Anterior cingulate cortex (tissue), 58 donors: ENCODE measurements at regions not wholly inside any gene's neighbourhood (a gene's known extent, or its start where the extent isn't known, plus 50 kb on each side); places are given as distances from the start of the nearest gene placed in this dataset.
A peak's percentile ranks its signal among the peaks of the same experiment; 100 is the strongest.

Source experiments
- DNase-seq, 58 donors: peaks; one replicate each; lab custom pipeline; 2025; lab: John Stamatoyannopoulos, UW

DNA sequence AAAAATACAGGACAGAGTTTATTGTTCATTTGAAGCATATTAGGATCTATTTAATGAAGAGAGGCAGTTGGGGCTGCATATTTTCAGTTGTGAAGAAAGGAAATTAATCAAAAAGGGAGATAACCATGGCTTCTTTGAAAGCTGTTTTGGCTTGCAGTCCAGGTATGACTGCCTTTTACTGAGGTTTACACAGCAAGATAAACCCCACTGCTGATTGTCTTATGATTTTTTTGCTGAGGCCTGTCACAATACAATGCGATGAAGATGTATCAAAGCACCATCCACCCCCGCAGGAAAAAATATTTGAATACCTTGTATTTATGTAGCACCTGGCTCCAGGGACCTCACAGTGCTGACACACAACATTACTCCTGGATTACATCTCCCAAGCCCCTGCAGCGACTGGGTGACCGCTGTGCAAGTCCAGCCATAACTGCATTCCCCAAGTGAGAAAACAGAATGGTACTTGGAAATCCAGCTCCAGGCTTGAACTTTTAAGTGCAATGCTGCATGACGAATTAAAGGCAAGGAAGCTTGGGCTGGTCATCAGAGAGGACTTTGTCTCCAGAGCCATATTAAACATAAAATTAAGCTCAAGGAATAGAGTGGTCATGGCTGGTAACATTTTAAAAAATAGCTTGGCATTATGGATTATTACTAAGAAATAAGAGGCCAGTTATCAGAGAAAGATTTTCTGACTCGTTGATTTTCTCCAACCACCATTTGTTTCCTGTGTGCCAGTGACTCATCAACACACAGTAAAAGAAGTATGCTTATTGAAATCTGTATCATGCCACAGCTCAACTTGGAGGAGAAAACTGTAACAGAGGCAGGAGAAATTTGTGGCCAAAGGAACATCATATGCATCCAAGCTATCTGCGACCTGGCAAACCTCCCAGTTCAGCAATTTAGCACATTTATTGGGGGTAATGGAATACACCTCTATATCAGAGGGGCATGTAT lies 374.2 kb downstream of the MAN2A1 start:
- DNase-seq: no peak

DNA sequence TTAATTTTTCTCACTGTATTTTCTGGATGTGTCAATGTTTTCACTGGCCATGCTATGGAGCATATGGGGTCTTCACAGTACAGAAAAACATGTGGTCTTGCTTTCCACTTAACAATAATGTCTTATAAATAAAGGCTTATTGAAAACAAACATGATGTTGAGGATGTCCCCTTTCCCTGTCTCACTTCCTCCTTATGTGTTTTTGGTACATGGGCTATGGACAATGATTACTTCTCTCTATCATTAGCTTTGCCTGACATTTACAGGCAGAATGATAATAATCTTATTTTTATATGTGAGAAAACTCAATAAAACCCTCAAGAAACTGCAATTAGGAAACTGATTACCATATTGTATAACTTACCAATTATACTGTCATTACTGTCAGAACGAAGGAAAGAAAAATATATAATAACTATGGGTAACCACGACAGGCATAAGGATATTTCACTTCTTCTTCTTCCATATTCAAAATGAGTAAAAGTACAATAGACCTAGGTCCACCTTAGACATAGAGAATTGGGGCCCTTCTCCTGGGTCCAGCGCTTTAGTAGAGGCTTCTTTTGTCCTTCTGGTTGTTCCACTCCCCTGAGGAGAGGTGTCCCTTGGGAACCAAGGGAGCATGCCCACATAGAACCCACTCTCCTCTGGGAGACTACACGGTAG lies 375.0 kb downstream of the MAN2A1 start:
- no peak for DNase-seq

DNA sequence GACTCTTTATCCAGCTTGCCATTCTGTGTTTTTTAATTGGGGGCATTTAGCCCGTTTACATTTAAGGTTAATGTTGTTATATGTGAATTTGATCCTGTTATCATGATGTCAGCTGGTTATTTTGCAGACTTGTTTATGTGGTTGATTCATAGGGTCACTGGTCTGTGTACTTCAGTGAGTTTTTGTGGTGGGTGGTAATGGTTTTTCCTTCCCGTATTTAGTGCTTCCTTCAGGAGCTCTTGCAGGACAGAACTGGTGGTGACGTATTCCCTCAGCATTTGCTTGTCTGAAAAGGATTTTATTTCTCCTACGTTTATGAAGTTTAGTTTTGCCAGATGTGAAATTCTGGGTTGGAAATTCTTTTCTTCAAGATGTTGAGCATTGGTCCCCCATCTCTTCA lies 381.1 kb downstream of the MAN2A1 start:
- no peak for DNase-seq

DNA sequence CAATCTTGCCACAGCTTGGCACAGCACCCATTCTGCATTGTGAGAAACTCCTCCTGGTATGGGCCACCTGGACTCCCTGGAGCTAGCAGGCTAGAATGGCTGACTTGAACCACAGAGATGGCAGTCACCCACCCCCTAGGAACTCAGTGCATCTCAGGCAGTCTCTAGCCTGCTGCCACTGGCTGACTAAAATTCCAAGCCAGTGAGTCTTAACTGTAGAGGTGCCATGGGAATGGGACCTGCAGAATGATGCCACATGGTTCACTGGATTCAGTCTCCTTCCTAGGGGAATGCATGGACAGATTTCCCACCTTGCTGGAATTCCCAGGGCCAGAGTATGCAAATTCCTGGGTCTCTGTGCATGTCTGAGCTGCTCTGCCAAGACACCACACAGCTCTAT lies 382.9 kb downstream of the MAN2A1 start:
- no peak for DNase-seq

- no peak for DNase-seq
Observed at GRCh38 chr5:110073534-110073933, 383.8 kb downstream of the MAN2A1 start.

DNA sequence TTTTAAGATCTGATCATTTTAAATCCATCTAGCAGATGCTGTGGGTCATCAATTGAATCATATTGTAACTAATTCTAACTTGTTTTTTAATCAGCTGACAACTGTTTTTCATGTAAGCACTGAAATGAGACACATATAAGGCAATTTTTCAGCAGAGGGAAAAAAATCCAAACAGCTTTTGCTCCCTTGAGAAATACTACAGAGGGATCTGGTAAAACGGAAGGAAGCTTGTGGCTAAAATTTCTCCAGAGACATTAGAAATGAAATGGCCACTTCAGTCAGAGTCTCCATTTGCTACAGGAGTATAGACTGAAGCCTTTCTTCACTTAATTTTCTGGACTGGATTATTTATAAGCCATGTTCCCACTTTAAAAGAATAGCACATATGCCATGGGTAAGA lies 385.9 kb downstream of the MAN2A1 start:
- DNase-seq: no peak

DNA sequence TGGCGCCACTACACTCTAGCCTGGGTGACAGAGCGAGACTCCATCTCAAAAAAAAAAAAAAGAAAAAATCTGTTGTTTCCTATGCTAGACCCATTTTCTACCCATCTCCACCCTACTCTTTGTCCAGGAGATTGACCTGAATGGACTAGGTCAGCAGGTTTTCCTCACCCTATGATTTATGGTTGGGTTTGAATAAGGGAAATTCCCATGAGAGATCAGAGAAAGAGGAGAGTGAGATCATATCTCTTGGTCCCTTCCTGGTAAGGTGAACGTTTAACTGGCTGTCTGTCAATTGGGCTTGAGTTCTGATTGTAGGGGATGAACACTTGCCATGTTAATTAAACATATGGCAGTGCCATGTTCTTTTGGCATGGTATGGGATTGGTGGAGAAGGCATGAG lies 387.4 kb downstream of the MAN2A1 start:
- DNase-seq: no peak

DNA sequence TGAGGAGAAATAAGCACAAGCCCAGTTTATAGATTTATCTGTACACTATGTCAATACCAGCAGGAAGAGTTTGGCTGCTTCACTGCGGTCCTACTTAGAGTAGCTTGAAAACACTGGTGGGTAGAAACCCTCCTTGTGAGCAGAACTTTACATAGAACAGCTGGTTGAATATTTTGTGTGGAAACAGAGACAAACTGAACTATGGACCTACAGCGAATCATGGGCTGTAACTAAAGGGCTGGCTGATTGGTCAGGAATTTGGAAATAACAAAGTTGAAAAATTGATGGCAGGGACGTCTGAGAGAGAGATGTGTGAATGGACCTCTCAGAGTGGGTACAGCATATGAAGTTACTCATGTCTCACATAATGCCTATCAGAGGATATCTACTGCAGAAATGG lies 392.5 kb downstream of the MAN2A1 start:
- no peak for DNase-seq

DNA sequence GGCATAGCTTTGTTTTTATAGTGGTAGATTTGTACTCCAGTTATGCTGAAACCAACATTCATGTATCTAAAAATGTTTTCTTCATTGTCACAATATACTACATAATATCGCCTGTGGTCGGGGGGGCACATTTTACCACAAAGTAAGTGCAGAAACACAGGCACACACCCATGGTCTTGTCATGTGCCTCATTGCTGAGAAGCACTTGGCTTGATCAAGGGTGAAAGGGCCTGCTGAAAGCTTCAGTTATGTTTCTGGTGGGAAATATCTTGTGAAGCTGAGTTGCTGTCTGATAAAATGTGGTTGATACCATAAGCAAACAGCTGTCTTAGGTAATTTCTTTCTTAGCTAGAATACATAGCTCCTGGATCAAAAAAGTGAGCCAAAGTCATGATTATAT lies 393.1 kb downstream of the MAN2A1 start:
- no peak for DNase-seq

DNA sequence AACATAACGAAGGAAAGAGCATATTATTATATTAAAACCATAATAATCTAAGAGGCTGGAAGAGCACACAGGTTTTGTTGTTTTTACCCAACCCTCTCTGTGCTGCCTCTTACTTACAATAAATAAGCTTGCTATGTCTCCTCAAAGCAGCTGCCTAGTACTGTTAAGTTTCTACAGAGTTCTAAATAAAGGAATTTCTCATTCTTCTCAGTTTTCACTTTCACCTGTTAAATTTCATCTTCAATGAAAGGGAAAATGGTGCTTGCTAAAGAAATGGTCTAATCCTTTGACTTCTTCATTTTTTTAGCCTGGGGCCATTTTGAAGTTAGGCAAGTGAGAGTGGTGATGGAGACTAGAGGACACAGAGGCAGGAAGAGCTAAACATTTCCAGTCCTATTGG lies 396.1 kb downstream of the MAN2A1 start:
- no peak for DNase-seq

GRCh38 chr5:110086658-110087388 lies 397.1 kb downstream of the MAN2A1 start:
- DNase-seq: peak in 12 of 58 donors; percentile 1 to 54 (median 17)

GRCh38 chr5:110087829-110088228 lies 398.1 kb downstream of the MAN2A1 start:
- DNase-seq: no peak

DNA sequence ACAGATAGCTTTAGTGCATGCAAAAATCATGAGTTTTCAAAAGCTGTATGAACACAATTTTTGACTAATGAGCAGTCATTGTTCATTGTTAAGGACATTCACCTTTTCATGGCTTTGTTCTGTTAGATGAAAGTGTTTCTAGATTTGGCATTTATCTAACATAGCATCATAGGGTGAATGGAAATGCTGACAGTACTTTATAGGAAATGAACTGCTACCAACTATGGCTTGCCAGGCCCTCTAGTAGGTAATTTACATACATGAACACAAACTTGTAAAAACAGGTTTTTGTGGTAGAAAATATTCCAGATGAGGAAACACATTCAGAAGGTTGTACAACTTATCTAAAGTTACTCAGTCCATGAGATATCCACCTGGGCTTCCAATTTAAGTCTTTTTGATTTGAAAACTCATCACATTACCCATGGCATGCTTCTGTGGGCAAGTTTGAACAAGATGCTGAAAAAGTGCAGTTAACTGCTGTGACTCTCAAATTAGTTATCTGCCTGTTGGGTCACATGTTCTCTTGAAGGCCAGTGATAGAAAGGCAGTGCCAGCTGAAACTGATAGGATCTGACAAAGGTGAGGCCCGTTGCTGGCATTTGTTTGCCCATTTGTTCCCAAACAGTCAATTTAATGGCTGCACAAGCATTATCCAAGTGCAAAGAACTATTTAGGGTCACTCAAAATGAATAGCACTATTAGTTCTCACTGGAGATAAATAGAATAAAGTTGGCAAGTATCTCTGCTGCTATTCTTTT lies 399.1 kb downstream of the MAN2A1 start:
- DNase-seq: no peak

- no peak for DNase-seq
Observed at GRCh38 chr5:110092955-110093785, 403.4 kb downstream of the MAN2A1 start.

- DNase-seq: no peak
Observed at GRCh38 chr5:110094109-110094508, 404.4 kb downstream of the MAN2A1 start.

DNA sequence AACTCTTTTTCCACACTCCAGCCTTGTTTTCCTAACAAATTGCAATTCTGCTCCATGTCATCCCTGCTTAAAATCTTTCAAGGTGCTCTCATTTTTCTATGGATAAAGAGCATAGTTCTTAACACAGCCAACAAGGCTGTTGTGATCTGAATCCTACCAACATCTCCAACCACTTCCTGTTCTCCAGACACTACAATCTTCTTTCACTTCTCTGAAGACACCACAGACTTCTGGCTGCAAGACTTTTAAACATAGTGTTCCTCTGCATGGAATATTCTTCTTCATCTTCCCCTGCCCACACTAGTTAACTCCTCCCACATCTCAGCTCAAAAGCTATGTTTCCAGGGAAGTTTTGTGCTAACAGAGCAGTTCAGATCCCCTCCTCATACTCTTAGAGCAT lies 404.8 kb downstream of the MAN2A1 start:
- DNase-seq: no peak

DNA sequence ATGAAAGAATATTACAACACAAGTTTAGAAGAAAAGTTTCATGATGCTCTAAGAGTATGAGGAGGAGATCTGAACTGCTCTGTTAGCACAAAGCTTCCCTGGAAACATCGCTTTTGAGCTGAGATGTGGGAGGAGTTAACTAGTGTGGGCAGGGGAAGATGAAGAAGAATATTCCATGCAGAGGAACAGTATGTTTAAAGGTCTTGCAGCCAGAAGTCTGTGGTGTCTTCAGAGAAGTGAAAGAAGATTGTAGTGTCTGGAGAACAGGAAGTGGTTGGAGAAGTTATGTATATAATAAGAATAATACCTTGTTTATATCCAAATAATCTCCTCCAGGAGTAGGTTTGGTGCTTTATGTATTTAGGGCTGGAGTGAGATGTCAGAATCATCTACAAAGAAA lies 406.7 kb downstream of the MAN2A1 start:
- peak in 1 of 58 donors; percentile 3 for DNase-seq

DNA sequence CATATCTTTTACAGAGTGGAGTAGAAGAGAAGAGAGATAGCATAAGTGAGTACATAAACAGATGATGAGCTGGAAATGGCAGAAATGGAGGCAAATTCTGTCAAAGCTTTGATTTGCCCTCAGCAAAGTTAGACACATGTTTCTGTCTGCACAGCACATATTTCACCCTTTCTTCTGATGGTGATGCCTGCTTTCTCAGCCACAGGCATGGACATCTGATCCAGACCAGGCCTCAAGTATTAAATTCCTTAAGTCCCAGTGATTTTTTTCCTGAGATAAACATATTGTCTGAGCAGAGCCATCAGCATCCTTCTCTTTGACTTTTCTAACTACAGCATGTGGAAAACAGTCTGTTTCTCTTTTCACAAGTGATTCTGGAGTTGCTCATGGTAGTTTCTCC lies 409.8 kb downstream of the MAN2A1 start:
- DNase-seq: no peak

DNA sequence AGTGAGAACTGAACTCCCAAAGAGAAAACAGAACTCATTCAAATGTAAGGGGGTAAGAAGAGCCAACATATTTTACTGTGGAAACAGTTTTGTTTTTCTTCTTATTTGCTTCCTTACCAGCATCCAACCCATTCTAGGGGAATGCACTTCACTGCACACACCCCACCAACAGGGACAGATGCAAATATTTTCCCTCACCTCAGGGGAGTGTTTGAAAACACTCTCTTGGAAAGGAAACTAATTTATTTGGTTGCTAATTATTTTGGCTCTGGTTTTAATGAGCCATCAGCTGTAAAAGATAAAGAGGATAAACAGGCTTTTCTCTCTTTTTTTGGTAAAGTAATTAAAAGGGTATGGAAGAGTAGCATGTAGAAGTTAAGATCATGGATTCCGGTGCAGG lies 413.4 kb downstream of the MAN2A1 start:
- no peak for DNase-seq
